ENCODE measurements at regions not wholly inside any gene's neighbourhood (a gene's known extent, or its start where the extent isn't known, plus 50 kb on each side); places are given as distances from the start of the nearest gene placed in this dataset.

- DNase-seq: no peak
Observed at GRCh38 chr12:125276567-125276966, 211.3 kb downstream of the AACS start.

- DNase-seq: no peak
Observed at GRCh38 chr12:125280482-125281377, 215.5 kb downstream of the AACS start.

- DNase-seq: no peak
Observed at GRCh38 chr12:125282921-125283320, 217.7 kb downstream of the AACS start.

GRCh38 chr12:125283521-125283920, 218.3 kb downstream of the AACS start:
- no peak for DNase-seq

GRCh38 chr12:125284087-125284486, 218.9 kb downstream of the AACS start:
- DNase-seq: no peak

GRCh38 chr12:125284945-125285685, 219.9 kb downstream of the AACS start:
- no peak for DNase-seq

- no peak for DNase-seq
Observed at GRCh38 chr12:125286005-125286727, 220.9 kb downstream of the AACS start.

GRCh38 chr12:125287155-125287847, 222.1 kb downstream of the AACS start:
- no peak for DNase-seq

- no peak for DNase-seq
Observed at GRCh38 chr12:125288931-125289928, 224.0 kb downstream of the AACS start.

GRCh38 chr12:125289970-125290369, 224.7 kb downstream of the AACS start:
- DNase-seq: no peak

GRCh38 chr12:125292700-125293099, 227.5 kb downstream of the AACS start:
- DNase-seq: no peak

- DNase-seq: no peak
Observed at GRCh38 chr12:125295550-125295949, 230.3 kb downstream of the AACS start.

GRCh38 chr12:125296701-125297100, 231.5 kb downstream of the AACS start:
- DNase-seq: no peak

GRCh38 chr12:125299840-125300239, 234.6 kb downstream of the AACS start:
- DNase-seq: no peak

GRCh38 chr12:125300249-125300648, 235.0 kb downstream of the AACS start:
- DNase-seq: no peak

GRCh38 chr12:125303337-125303736, 238.1 kb downstream of the AACS start:
- DNase-seq: no peak

- no peak for DNase-seq
Observed at GRCh38 chr12:125304029-125304428, 238.8 kb downstream of the AACS start.

- no peak for DNase-seq
Observed at GRCh38 chr12:125305231-125305630, 240.0 kb downstream of the AACS start.

GRCh38 chr12:125310461-125310860, 245.2 kb downstream of the AACS start:
- DNase-seq: no peak

GRCh38 chr12:125311050-125311449, 245.8 kb downstream of the AACS start:
- DNase-seq: no peak

GRCh38 chr12:125312471-125312870, 247.2 kb downstream of the AACS start:
- no peak for DNase-seq

Measured in NCI-H1092 treated with DMSO at 0.1 percent for 48 hours (cell line).